Trophoblast cell (in vitro differentiated cells and primary cell): ENCODE measurements at regions not wholly inside any gene's neighbourhood (a gene's known extent, or its start where the extent isn't known, plus 50 kb on each side); places are given as distances from the start of the nearest gene placed in this dataset.

Experiments used
- DNase-seq, 2 donors: peaks; one replicate each; pipeline ENCODE4 v3.0.0-alpha.2; 2016
- H2AFZ ChIP-seq: 2 replicates; pipeline ENCODE4 v1.6.1; 2013; ENCODE audit warnings: low read length, moderate library complexity, mild to moderate bottlenecking; ENCODE audit not compliant: insufficient read depth, poor library complexity
- H2AK5ac ChIP-seq: 2 replicates; pipeline ENCODE4 v1.6.1; 2013; ENCODE audit warnings: mild to moderate bottlenecking, low read length
- H2BK120ac ChIP-seq: 2 replicates; pipeline ENCODE4 v1.6.1; 2013; ENCODE audit warnings: low read length, mild to moderate bottlenecking, moderate library complexity; ENCODE audit not compliant: insufficient read depth, poor library complexity
- H2BK12ac ChIP-seq: 2 replicates; pipeline ENCODE4 v1.6.1; 2013; ENCODE audit warnings: mild to moderate bottlenecking, low read length, moderate library complexity
- H2BK5ac ChIP-seq: 2 replicates; pipeline ENCODE4 v1.6.1; 2013; ENCODE audit warnings: low read length, low read depth, moderate library complexity, mild to moderate bottlenecking; ENCODE audit not compliant: poor library complexity
- H3K14ac ChIP-seq: 2 replicates; pipeline ENCODE4 v1.6.1; 2013; ENCODE audit warnings: mild to moderate bottlenecking, low read length
- H3K18ac ChIP-seq: 2 replicates; pipeline ENCODE4 v1.6.1; 2013; ENCODE audit warnings: mild to moderate bottlenecking, low read length
- H3K23ac ChIP-seq: 2 replicates; pipeline ENCODE4 v1.6.1; 2013; ENCODE audit warnings: low read length
- H3K27ac ChIP-seq: 2 replicates; pipeline ENCODE4 v1.5.1; 2013; ENCODE audit warnings: low read depth, mild to moderate bottlenecking, inconsistent platforms, low read length, moderate library complexity
- H3K27me3 ChIP-seq: 2 replicates; pipeline ENCODE4 v1.6.1; 2013; ENCODE audit warnings: inconsistent platforms, mild to moderate bottlenecking, low read length, moderate library complexity; ENCODE audit not compliant: insufficient read depth
- H3K36me3 ChIP-seq, 2 experiments: 1 replicate in 1 of 2; 2 replicates in 1 of 2; pipeline ENCODE4 v1.6.1; 2013; ENCODE audit warnings: low read length in 2 of 2, mild to moderate bottlenecking in 2 of 2, moderate library complexity in 1 of 2; ENCODE audit not compliant: insufficient read depth in 2 of 2, control insufficient read depth in 1 of 2
- H3K4ac ChIP-seq: 2 replicates; pipeline ENCODE4 v1.6.1; 2013; ENCODE audit warnings: low read depth, mild to moderate bottlenecking, low read length, moderate library complexity
- H3K4me1 ChIP-seq, 2 experiments: 1 replicate in 1 of 2; 2 replicates in 1 of 2; pipeline ENCODE4 v1.6.1; 2013; ENCODE audit warnings: low read length in 2 of 2, mild to moderate bottlenecking in 2 of 2, moderate library complexity in 1 of 2; ENCODE audit not compliant: insufficient read depth in 2 of 2, control insufficient read depth in 1 of 2
- H3K4me2 ChIP-seq: 2 replicates; pipeline ENCODE4 v1.6.1; 2013; ENCODE audit warnings: inconsistent platforms, mild to moderate bottlenecking, low read length, moderate library complexity
- H3K4me3 ChIP-seq: 2 replicates; pipeline ENCODE4 v1.5.1; 2013; ENCODE audit warnings: mild to moderate bottlenecking, low read depth, low read length, inconsistent platforms
- H3K79me1 ChIP-seq: one replicate; pipeline ENCODE4 v1.6.1; 2013; ENCODE audit warnings: low read length
- H3K79me2 ChIP-seq: 2 replicates; pipeline ENCODE4 v1.6.1; 2013; ENCODE audit warnings: low read length, mild to moderate bottlenecking; ENCODE audit not compliant: control insufficient read depth, insufficient read depth, poor library complexity
- H3K9ac ChIP-seq: 2 replicates; pipeline ENCODE4 v1.6.1; 2013; ENCODE audit warnings: mild to moderate bottlenecking, low read length
- H3K9me3 ChIP-seq: 2 replicates; pipeline ENCODE4 v1.6.1; 2013; ENCODE audit warnings: low read depth, mild to moderate bottlenecking, control low read depth, inconsistent platforms, low read length; ENCODE audit not compliant: insufficient read depth
- H4K12ac ChIP-seq: 2 replicates; pipeline ENCODE4 v1.6.1; 2013; ENCODE audit warnings: low read depth, mild to moderate bottlenecking, low read length, moderate library complexity
- H4K8ac ChIP-seq: 2 replicates; pipeline ENCODE4 v1.6.1; 2013; ENCODE audit warnings: low read depth, mild to moderate bottlenecking, low read length, moderate library complexity
- H4K91ac ChIP-seq: one replicate; pipeline ENCODE4 v1.6.1; 2013; ENCODE audit warnings: low read depth, mild to moderate bottlenecking, low read length, moderate library complexity
- WGBS: extraction: QIAGEN DNeasy Blood & Tissue Kit; methylation state at CpG from one replicate; pipeline ENCODE4 v1.1.7; 2013; ENCODE audit warnings: missing lambda C conversion rate; ENCODE audit not compliant: insufficient read length, insufficient coverage; ENCODE audit errors: extremely low coverage; 5-methylcytosine and 5-hydroxymethylcytosine counted together

DNA sequence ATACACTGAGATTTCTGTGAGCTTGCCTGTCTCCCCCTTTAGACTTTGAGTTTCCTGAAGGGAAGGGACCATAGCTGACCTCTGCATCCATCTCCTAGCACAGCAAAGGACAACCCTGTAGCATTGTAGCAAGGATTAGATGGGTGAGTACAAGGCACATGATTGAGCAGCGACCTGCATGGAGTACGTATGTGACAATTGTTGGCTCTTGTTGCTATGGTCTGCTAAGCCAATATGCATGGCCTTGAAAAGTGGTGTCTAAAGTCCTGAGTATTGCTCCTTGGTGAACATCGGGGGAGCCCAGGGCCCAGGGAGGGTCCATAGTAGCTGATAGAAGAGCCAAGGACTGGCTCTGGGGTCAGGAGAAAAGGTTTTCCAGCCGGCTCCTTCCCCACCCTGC lies 365.0 kb upstream of the CHD6 start:
- Histone ChIP-seq H3K14ac (no peak overlapping the region), H3K4me1 (no peaks in the 10 kb centered on the region), H3K79me1 (no peaks in the 10 kb centered on the region), H2BK120ac (no peak overlapping the region), H3K36me3 (no peaks in the 10 kb centered on the region), H3K9ac (no peak overlapping the region), H3K27me3 (no peaks in the 10 kb centered on the region), H2AFZ (no peak overlapping the region), H3K18ac (no peak overlapping the region), H3K4ac (no peak overlapping the region), H3K4me3 (peak overlapping the region; percentile 13), H3K9me3 (no peaks in the 10 kb centered on the region), H3K23ac (no peak overlapping the region), H4K91ac (no peak overlapping the region), H4K12ac (no peak overlapping the region), H3K4me2 (no peak overlapping the region), H2AK5ac (no peak overlapping the region), H2BK5ac (no peak overlapping the region), H3K79me2 (no peaks in the 10 kb centered on the region), H4K8ac (no peak overlapping the region), H2BK12ac (no peak overlapping the region), H3K27ac (no peak overlapping the region)
- DNase-seq: no peak
- WGBS: no CpG with 5 or more reads among the region's 4 CpGs

DNA sequence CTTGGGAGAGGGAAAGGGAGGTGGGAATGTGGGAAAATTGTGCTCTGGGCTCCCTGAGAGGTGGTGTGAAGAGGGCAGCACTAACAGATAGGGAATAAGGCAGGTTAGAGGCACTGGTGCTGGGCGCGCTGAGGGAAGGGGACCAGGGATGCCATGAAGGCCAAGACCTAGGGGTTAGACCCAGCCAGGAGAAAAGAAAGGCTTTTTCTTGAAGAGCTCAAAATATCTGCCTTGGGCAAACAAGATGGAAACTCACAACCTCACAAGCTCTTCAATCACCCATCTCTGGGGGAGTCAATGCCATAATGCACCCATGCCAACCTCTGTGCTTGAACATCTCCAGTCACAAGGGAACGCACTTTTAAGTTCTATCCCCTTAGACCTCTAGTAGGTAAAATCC lies 363.6 kb upstream of the CHD6 start:
- Histone ChIP-seq H3K79me1 (no peaks in the 10 kb centered on the region), H3K23ac (no peak overlapping the region), H3K4me1 (no peaks in the 10 kb centered on the region), H2AK5ac (no peak overlapping the region), H3K14ac (no peak overlapping the region), H4K12ac (no peak overlapping the region), H3K27ac (no peak overlapping the region), H2BK120ac (no peak overlapping the region), H4K8ac (no peak overlapping the region), H4K91ac (no peak overlapping the region), H2BK5ac (no peak overlapping the region), H3K9me3 (no peaks in the 10 kb centered on the region), H3K79me2 (no peaks in the 10 kb centered on the region), H2AFZ (no peak overlapping the region), H3K18ac (no peak overlapping the region), H2BK12ac (no peak overlapping the region), H3K9ac (no peak overlapping the region), H3K27me3 (no peaks in the 10 kb centered on the region), H3K4me3 (no peak overlapping the region), H3K4ac (no peak overlapping the region), H3K4me2 (no peak overlapping the region), H3K36me3 (no peaks in the 10 kb centered on the region)
- no CpG with 5 or more reads among the region's 3 CpGs for WGBS
- no peak for DNase-seq

DNA sequence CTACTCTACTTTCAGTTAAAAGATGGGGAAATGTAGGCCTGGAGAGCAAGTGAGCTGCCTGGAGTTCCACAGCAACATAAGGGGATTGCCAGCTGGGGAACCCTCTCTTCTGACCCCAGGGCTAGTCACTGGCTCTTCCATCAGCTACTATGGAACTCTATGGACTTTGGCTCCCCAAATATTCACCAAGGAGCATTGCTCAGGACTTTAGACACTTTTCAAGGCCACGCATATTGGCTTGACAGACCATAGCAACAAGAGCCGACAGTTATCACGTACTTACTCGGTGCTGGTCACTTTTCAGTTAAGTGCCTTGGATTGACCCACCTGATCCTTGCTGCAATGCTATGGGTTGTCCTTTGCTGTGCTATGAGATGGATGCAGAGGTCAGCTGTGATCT lies 360.7 kb upstream of the CHD6 start:
- H3K27me3 ChIP-seq: no peaks in the 10 kb centered on the region

DNA sequence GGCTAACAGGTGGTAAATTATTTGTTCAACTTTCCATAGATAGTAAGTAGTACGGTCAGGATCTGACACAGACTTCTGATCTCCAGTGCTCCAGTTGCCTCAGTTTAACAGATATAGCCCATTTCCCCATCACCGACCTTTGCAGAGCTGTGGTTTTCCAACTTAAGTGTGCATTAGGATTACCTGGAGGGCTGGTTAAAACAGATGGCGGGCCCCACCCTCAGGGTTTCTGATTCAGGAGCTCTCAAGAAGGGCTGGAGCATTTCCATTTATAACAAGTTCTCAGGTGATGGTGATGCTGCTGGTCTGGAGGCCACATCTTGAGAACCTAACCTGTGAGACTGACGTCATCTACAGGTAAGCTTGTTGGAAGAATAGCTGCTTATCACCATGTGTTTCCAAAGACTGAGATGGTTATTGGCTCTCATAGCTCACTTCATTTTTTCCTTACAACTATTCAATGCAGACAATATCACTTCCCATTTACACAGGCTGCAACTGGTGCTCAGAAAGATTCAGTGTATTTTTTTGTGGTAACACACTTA lies 360.1 kb upstream of the CHD6 start:
- no peak overlapping the region for H3K9ac ChIP-seq
- H4K12ac ChIP-seq: no peak overlapping the region

More for the DNA sequence above, 360.7 kb upstream of the CHD6 start:
- DNase-seq: no peak
- no peak overlapping the region for H3K23ac ChIP-seq
- no peak overlapping the region for H3K27ac ChIP-seq
- no peaks in the 10 kb centered on the region for H3K79me2 ChIP-seq
- no peak overlapping the region for H3K4ac ChIP-seq
- H4K8ac ChIP-seq: no peak overlapping the region
- no peak overlapping the region for H2AFZ ChIP-seq
- no peak overlapping the region for H3K4me2 ChIP-seq
- H4K91ac ChIP-seq: no peak overlapping the region
- no peak overlapping the region for H3K4me3 ChIP-seq
- H2BK12ac ChIP-seq: no peak overlapping the region
- no peaks in the 10 kb centered on the region for H3K4me1 ChIP-seq
- H3K18ac ChIP-seq: no peak overlapping the region
- no peak overlapping the region for H4K12ac ChIP-seq
- H3K9ac ChIP-seq: no peak overlapping the region
- H3K9me3 ChIP-seq: no peaks in the 10 kb centered on the region
- whole genome bisulfite sequencing: no CpG with 5 or more reads among the region's 4 CpGs
- H2AK5ac ChIP-seq: no peak overlapping the region
- H2BK5ac ChIP-seq: no peak overlapping the region
- no peak overlapping the region for H2BK120ac ChIP-seq
- no peaks in the 10 kb centered on the region for H3K36me3 ChIP-seq
- H3K14ac ChIP-seq: no peak overlapping the region
- no peaks in the 10 kb centered on the region for H3K79me1 ChIP-seq

More for the DNA sequence above, 360.1 kb upstream of the CHD6 start:
- no peak overlapping the region for H2AK5ac ChIP-seq
- no peak for DNase-seq
- no peak overlapping the region for H3K4me3 ChIP-seq
- H4K8ac ChIP-seq: no peak overlapping the region
- no peaks in the 10 kb centered on the region for H3K9me3 ChIP-seq
- WGBS: no CpG with 5 or more reads among the region's 4 CpGs
- H3K4me1 ChIP-seq: no peaks in the 10 kb centered on the region
- no peaks in the 10 kb centered on the region for H3K36me3 ChIP-seq
- H3K18ac ChIP-seq: no peak overlapping the region
- H2BK5ac ChIP-seq: no peak overlapping the region
- H2AFZ ChIP-seq: no peak overlapping the region
- H3K79me1 ChIP-seq: no peaks in the 10 kb centered on the region
- H3K27ac ChIP-seq: no peak overlapping the region
- no peak overlapping the region for H4K91ac ChIP-seq
- H2BK120ac ChIP-seq: no peak overlapping the region
- H3K4ac ChIP-seq: no peak overlapping the region
- H3K79me2 ChIP-seq: no peaks in the 10 kb centered on the region
- H3K4me2 ChIP-seq: no peak overlapping the region
- no peak overlapping the region for H3K14ac ChIP-seq
- H3K23ac ChIP-seq: no peak overlapping the region
- no peaks in the 10 kb centered on the region for H3K27me3 ChIP-seq
- no peak overlapping the region for H2BK12ac ChIP-seq
